ENCODE measurements at regions not wholly inside any gene's neighbourhood (a gene's known extent, or its start where the extent isn't known, plus 50 kb on each side); places are given as distances from the start of the nearest gene placed in this dataset.

DNA sequence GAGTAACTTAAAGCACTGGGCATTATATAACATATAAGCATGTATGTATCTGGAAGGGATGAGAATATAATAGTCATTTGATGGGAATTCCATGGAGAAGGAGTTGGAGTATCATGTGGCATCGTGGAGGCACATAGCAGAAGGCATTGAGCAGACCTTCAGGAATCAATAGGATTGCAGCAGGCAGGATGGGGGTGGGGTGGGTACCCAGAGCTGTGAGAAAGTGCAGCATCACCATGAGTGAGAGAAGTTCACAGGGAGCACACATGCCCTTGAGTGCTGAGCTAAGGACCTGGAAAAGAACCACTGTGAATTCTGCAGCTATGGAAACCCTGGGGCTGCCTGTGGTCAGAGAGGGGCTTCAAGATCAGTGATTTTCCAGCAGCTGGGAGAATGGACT is 57.3 kb downstream of the MED10 start:
- no peaks in the 10 kb centered on the region for H3K27me3 Mint-ChIP-seq
- CTCF ChIA-PET: no interaction called here

DNA sequence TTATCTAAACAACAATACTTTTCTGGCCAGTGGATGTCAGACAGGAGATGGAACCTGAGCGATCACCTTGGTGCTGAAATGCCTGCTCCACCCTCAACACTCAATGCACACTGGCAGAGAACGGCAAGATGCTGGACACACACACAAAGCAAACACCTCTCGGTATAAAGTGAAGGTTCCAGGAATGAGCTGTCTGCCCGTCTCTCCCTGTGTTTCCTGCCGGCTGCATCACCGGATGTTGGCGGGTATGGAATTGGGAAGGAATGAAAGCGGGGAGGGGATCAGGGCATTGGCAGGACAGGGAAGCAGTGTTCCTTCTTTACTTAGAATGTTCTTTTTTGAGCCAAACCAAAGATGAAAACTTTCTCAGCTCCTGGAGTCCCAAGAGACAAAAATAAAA is 59.2 kb downstream of the MED10 start:
- H3K4me3 Mint-ChIP-seq: no peak overlapping the region
- Histone ChIP-seq H3K9me3 (ENCODE audit: control insufficient read depth in 2 of 3, low read length in 3 of 3) (no peaks in the 10 kb centered on the region), H3K27ac (ENCODE audit: low read depth, low read length) (no peak overlapping the region), H3K4me3 (ENCODE audit: low read length) (no peak overlapping the region), H3K4me1 (ENCODE audit: control insufficient read depth in 2 of 2, insufficient read depth in 2 of 2, low read length in 2 of 2) (no peaks in the 10 kb centered on the region), H3K27me3 (ENCODE audit: control insufficient read depth in 2 of 2, insufficient read depth in 2 of 2, low read length in 2 of 2) (no peaks in the 10 kb centered on the region), H3K36me3 (ENCODE audit: control insufficient read depth in 2 of 3, insufficient read depth in 3 of 3, low read length in 3 of 3) (no peaks in the 10 kb centered on the region)
- ATAC-seq: no peak
- POLR2A ChIA-PET: no interaction called here
- peaks cover 0 to 7% (median 2%) of the 10 kb centered on the region in 11 donors for H3K9me3 Mint-ChIP-seq
- no peak overlapping the region for H3K27ac Mint-ChIP-seq
- intact Hi-C loops (cut with micrococcal nuclease): no loop called here
- peaks cover 0 to under 1% (median under 1%) of the 10 kb centered on the region in 7 donors for H3K4me1 Mint-ChIP-seq
- H3K27me3 Mint-ChIP-seq: no peaks in the 10 kb centered on the region
- peaks cover 0 to 7% (median 5%) of the 10 kb centered on the region in 5 donors for H3K36me3 Mint-ChIP-seq
- DNase-seq: no peak
- CTCF ChIA-PET: no interaction called here

More for the DNA sequence above, 57.3 kb downstream of the MED10 start:
- POLR2A ChIA-PET: interaction anchor here (0.7 kb wide), 1 partner anchor 8 kb away, joined by 3 read pairs; no protein-coding TSS in a partner anchor
- H3K36me3 Mint-ChIP-seq: peaks cover 0 to 7% (median 5%) of the 10 kb centered on the region in 5 donors
- H3K4me3 ChIP-seq (ENCODE audit: low read length): no peak overlapping the region
- ATAC-seq (no peak), DNase-seq (no peak)
- peaks cover 0 to 7% (median 2%) of the 10 kb centered on the region in 11 donors for H3K9me3 Mint-ChIP-seq
- no peaks in the 10 kb centered on the region for H3K27me3 ChIP-seq (ENCODE audit: control insufficient read depth in 2 of 2, insufficient read depth in 2 of 2, low read length in 2 of 2)
- no peaks in the 10 kb centered on the region for H3K9me3 ChIP-seq (ENCODE audit: control insufficient read depth in 2 of 3, low read length in 3 of 3)
- H3K4me1 Mint-ChIP-seq: no peaks in the 10 kb centered on the region
- H3K27ac ChIP-seq (ENCODE audit: low read depth, low read length): no peak overlapping the region
- H3K27ac Mint-ChIP-seq: no peak overlapping the region
- intact Hi-C loops (cut with micrococcal nuclease): no loop called here
- no peak overlapping the region for H3K4me3 Mint-ChIP-seq
- no peaks in the 10 kb centered on the region for H3K4me1 ChIP-seq (ENCODE audit: control insufficient read depth in 2 of 2, insufficient read depth in 2 of 2, low read length in 2 of 2)
- no peaks in the 10 kb centered on the region for H3K36me3 ChIP-seq (ENCODE audit: control insufficient read depth in 2 of 3, insufficient read depth in 3 of 3, low read length in 3 of 3)

DNA sequence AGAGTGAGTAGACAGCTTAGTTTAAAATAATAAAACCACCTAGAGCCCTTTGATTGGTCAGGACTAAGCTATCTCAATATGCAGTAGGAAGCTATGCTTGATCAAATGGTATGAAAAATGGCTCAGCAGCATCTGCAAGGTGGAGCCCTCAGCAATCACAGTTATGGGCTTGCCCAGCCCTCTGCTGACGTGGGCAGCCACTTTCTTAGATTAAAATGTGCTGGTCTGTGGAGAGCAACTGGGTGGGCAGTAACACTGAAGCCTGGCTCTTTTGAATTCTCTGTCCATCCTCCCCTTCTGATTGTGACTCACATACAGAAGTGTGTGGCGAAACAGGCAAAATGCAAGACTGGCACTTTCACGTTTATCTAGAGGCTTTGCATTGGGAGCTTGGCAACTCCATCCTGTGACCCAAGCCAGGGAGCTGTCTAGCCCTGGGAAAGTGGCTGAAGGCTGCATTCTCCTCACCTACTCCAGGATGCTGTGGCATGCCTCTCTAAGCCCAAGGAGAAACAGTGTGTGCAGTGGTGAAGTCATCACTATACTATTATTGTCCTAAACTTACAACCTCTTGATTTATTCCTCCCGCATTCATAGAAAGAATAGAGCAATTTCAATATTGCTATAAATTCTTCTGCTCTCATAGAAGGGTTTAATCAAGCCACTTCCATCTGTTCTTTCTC is 61.1 kb downstream of the MED10 start:
- POLR2A ChIA-PET: no interaction called here
- peaks cover 0 to 7% (median 5%) of the 10 kb centered on the region in 5 donors for H3K36me3 Mint-ChIP-seq
- H3K27me3 Mint-ChIP-seq: no peaks in the 10 kb centered on the region
- DNase-seq: no peak
- no peak overlapping the region for H3K4me3 Mint-ChIP-seq
- H3K36me3 ChIP-seq (ENCODE audit: control insufficient read depth in 2 of 3, insufficient read depth in 3 of 3, low read length in 3 of 3): no peaks in the 10 kb centered on the region
- H3K4me1 ChIP-seq (ENCODE audit: control insufficient read depth in 2 of 2, insufficient read depth in 2 of 2, low read length in 2 of 2): no peaks in the 10 kb centered on the region
- H3K27ac ChIP-seq (ENCODE audit: low read depth, low read length): no peak overlapping the region
- intact Hi-C loops (cut with micrococcal nuclease): no loop called here
- no peak for ATAC-seq
- CTCF ChIA-PET: no interaction called here
- H3K9me3 ChIP-seq (ENCODE audit: control insufficient read depth in 2 of 3, low read length in 3 of 3): no peaks in the 10 kb centered on the region
- no peaks in the 10 kb centered on the region for H3K27me3 ChIP-seq (ENCODE audit: control insufficient read depth in 2 of 2, insufficient read depth in 2 of 2, low read length in 2 of 2)
- H3K27ac Mint-ChIP-seq: no peak overlapping the region
- H3K4me3 ChIP-seq (ENCODE audit: low read length): no peak overlapping the region
- H3K9me3 Mint-ChIP-seq: peaks cover 0 to 7% (median 2%) of the 10 kb centered on the region in 11 donors
- peaks cover 0 to 5% (median 3%) of the 10 kb centered on the region in 7 donors for H3K4me1 Mint-ChIP-seq

- H3K27me3 ChIP-seq (ENCODE audit: control insufficient read depth in 2 of 2, insufficient read depth in 2 of 2, low read length in 2 of 2): no peaks in the 10 kb centered on the region
- no peaks in the 10 kb centered on the region for H3K9me3 ChIP-seq (ENCODE audit: control insufficient read depth in 2 of 3, low read length in 3 of 3)
- no peaks in the 10 kb centered on the region for H3K36me3 ChIP-seq (ENCODE audit: control insufficient read depth in 2 of 3, insufficient read depth in 3 of 3, low read length in 3 of 3)
- no peaks in the 10 kb centered on the region for H3K27me3 Mint-ChIP-seq
- ChIA-PET CTCF (no interaction called here), POLR2A (no interaction called here)
- peaks cover 0 to 4% (median 0%) of the 10 kb centered on the region in 11 donors for H3K9me3 Mint-ChIP-seq
- intact Hi-C loops (cut with micrococcal nuclease): no loop called here
- no peak overlapping the region for H3K4me3 ChIP-seq (ENCODE audit: low read length)
- H3K27ac Mint-ChIP-seq: no peak overlapping the region
- DNase-seq (no peak), ATAC-seq (no peak)
- no peak overlapping the region for H3K27ac ChIP-seq (ENCODE audit: low read depth, low read length)
- H3K4me3 Mint-ChIP-seq: no peak overlapping the region
- H3K36me3 Mint-ChIP-seq: peaks cover 0 to 1% (median 0%) of the 10 kb centered on the region in 5 donors
- H3K4me1 ChIP-seq (ENCODE audit: control insufficient read depth in 2 of 2, insufficient read depth in 2 of 2, low read length in 2 of 2): no peaks in the 10 kb centered on the region
- peaks cover 0 to 5% (median 3%) of the 10 kb centered on the region in 7 donors for H3K4me1 Mint-ChIP-seq
These were observed 62.8 kb downstream of the MED10 start for GRCh38 chr5:6315580-6315979.

DNA sequence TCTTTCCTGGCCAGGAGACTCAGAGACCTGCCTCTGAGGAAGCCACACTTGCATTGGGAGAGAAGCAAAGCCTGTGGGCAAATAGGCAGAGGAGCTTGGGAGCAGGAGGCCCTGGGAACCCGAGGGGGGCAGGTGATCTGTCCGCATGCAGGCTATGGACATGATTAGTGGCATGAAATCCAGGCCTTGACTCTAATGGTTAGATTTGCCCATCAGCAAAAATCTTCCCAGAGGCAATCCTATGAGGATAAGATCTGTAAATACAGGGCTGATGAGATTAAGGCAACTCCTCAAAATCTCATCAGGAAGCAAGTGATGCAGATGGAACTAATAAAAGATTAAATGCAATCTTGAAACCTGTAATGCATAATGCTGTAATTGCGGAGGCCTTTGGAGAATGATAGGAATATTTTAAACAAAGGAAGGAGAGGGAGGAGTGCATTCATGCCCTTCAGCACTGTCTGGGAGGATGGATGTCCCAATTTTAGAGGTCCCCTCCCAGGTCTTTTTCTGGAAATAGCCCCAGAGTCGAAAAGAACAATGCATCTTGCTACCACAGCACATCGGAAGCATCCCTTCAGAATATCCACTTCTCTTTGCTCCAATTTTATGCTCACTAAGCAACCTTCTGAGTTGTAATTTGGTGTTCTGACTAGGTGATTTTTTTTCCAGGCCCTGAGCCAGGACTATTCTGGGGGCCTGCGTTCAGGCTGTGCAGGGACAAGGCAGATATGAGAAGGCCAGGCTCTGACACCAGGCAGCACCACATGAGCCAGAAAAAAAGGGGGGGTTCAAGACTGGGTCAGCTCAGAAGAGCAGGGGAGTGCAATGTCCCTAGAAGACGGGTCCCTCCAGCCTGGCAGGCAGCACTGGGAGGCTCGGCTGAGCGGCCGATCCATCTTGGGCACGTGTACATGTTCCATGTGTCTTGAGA is 66.5 kb downstream of the MED10 start:
- ATAC-seq: no peak
- Histone ChIP-seq H3K4me1 (ENCODE audit: control insufficient read depth in 2 of 2, insufficient read depth in 2 of 2, low read length in 2 of 2) (no peaks in the 10 kb centered on the region), H3K27me3 (ENCODE audit: control insufficient read depth in 2 of 2, insufficient read depth in 2 of 2, low read length in 2 of 2) (no peaks in the 10 kb centered on the region), H3K9me3 (ENCODE audit: control insufficient read depth in 2 of 3, low read length in 3 of 3) (no peaks in the 10 kb centered on the region), H3K4me3 (ENCODE audit: low read length) (no peak overlapping the region), H3K36me3 (ENCODE audit: control insufficient read depth in 2 of 3, insufficient read depth in 3 of 3, low read length in 3 of 3) (no peaks in the 10 kb centered on the region), H3K27ac (ENCODE audit: low read depth, low read length) (no peak overlapping the region)
- H3K9me3 Mint-ChIP-seq: peaks cover 0 to 4% (median 0%) of the 10 kb centered on the region in 11 donors
- H3K27me3 Mint-ChIP-seq: no peaks in the 10 kb centered on the region
- H3K36me3 Mint-ChIP-seq: no peaks in the 10 kb centered on the region
- H3K27ac Mint-ChIP-seq: no peak overlapping the region
- peaks cover 0 to 5% (median 3%) of the 10 kb centered on the region in 7 donors for H3K4me1 Mint-ChIP-seq
- CTCF ChIA-PET: no interaction called here
- no peak for DNase-seq
- intact Hi-C loops (cut with micrococcal nuclease): no loop called here
- no peak overlapping the region for H3K4me3 Mint-ChIP-seq
- POLR2A ChIA-PET: no interaction called here

GRCh38 chr5:6309949-6310348 is 68.4 kb downstream of the MED10 start:
- H3K4me3 Mint-ChIP-seq: no peak overlapping the region
- intact Hi-C loops (cut with micrococcal nuclease): no loop called here
- ATAC-seq: no peak
- no peak for DNase-seq
- H3K27ac Mint-ChIP-seq: no peak overlapping the region
- no peak overlapping the region for H3K4me3 ChIP-seq (ENCODE audit: low read length)
- H3K4me1 Mint-ChIP-seq: peaks cover 0 to 5% (median 3%) of the 10 kb centered on the region in 7 donors
- H3K27ac ChIP-seq (ENCODE audit: low read depth, low read length): no peak overlapping the region
- H3K27me3 ChIP-seq (ENCODE audit: control insufficient read depth in 2 of 2, insufficient read depth in 2 of 2, low read length in 2 of 2): no peaks in the 10 kb centered on the region
- no peaks in the 10 kb centered on the region for H3K4me1 ChIP-seq (ENCODE audit: control insufficient read depth in 2 of 2, insufficient read depth in 2 of 2, low read length in 2 of 2)
- H3K27me3 Mint-ChIP-seq: peaks cover 0 to 10% (median 0%) of the 10 kb centered on the region in 5 donors
- peaks cover 0 to 4% (median 0%) of the 10 kb centered on the region in 11 donors for H3K9me3 Mint-ChIP-seq
- H3K36me3 Mint-ChIP-seq: no peaks in the 10 kb centered on the region
- no peaks in the 10 kb centered on the region for H3K9me3 ChIP-seq (ENCODE audit: control insufficient read depth in 2 of 3, low read length in 3 of 3)
- POLR2A ChIA-PET: no interaction called here
- H3K36me3 ChIP-seq (ENCODE audit: control insufficient read depth in 2 of 3, insufficient read depth in 3 of 3, low read length in 3 of 3): no peaks in the 10 kb centered on the region
- CTCF ChIA-PET: no interaction called here

All from naive thymus-derived CD4-positive, alpha-beta T cell (primary cell).